ENCODE measurements at regions not wholly inside any gene's neighbourhood (a gene's known extent, or its start where the extent isn't known, plus 50 kb on each side); places are given as distances from the start of the nearest gene placed in this dataset.
"Not testable (repeated sequence)": the region's sequence is repeated elsewhere in the genome, so short reads cannot be mapped to it uniquely, and the experiment has no call there.

DNA sequence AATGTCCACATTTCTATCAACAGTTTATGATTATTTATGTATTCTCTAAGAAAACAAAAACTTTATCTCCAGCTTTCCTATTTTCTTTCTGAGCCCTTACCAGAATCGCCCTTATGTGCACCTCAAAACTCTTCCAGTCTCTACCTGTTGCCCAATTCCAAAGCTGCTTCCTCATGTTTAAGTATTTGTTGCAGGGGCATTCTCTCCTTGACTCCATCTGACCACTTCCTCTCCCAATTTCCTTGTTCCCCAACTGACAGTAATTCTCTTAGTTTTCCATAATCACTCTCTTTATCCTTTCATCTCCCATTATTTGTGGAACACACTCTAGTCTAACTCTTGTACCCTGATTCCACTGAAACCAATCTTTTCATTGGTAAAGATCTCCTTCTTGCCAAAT is 105.4 kb upstream of the RBBP8 start:
- Histone ChIP-seq H3K27me3 (ENCODE audit: insufficient read depth, low read length, poor library complexity) (peaks cover 8% of the 10 kb centered on the region), H3K9me3 (ENCODE audit: insufficient read depth, low read length, severe bottlenecking) (no peaks in the 10 kb centered on the region), H3K27ac (ENCODE audit: low read length) (no peak overlapping the region), H3K9ac (ENCODE audit: low read depth, low read length) (no peak overlapping the region), H3K4me2 (ENCODE audit: insufficient read depth, low read length) (no peak overlapping the region), H2AFZ (ENCODE audit: low read depth, low read length) (no peak overlapping the region), H3K79me2 (ENCODE audit: insufficient read depth, low read length) (no peaks in the 10 kb centered on the region), H3K4me1 (ENCODE audit: insufficient read depth, low read length) (no peaks in the 10 kb centered on the region), H3K36me3 (ENCODE audit: insufficient read depth, low read length) (no peaks in the 10 kb centered on the region), H3K4me3 (ENCODE audit: low read depth in 1 of 2, low read length in 2 of 2) (no peak overlapping the region), H4K20me1 (ENCODE audit: insufficient read depth, low read length) (no peaks in the 10 kb centered on the region)
- ATAC-seq (ENCODE audit: insufficient read depth, low read depth) (no peak), DNase-seq (no peak)
- TF ChIP-seq, protein P1, sequence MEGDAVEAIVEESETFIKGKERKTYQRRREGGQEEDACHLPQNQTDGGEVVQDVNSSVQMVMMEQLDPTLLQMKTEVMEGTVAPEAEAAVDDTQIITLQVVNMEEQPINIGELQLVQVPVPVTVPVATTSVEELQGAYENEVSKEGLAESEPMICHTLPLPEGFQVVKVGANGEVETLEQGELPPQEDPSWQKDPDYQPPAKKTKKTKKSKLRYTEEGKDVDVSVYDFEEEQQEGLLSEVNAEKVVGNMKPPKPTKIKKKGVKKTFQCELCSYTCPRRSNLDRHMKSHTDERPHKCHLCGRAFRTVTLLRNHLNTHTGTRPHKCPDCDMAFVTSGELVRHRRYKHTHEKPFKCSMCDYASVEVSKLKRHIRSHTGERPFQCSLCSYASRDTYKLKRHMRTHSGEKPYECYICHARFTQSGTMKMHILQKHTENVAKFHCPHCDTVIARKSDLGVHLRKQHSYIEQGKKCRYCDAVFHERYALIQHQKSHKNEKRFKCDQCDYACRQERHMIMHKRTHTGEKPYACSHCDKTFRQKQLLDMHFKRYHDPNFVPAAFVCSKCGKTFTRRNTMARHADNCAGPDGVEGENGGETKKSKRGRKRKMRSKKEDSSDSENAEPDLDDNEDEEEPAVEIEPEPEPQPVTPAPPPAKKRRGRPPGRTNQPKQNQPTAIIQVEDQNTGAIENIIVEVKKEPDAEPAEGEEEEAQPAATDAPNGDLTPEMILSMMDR (IDR thresholded peaks at IDR 0.05; ENCODE audit: borderline replicate concordance, extremely low read depth, low read length, poor library complexity, severe bottlenecking), result no peak
- no peak for TF ChIP-seq EZH2 (IDR thresholded peaks at IDR 0.05; ENCODE audit: borderline replicate concordance, low read depth, low read length, severe bottlenecking)

DNA sequence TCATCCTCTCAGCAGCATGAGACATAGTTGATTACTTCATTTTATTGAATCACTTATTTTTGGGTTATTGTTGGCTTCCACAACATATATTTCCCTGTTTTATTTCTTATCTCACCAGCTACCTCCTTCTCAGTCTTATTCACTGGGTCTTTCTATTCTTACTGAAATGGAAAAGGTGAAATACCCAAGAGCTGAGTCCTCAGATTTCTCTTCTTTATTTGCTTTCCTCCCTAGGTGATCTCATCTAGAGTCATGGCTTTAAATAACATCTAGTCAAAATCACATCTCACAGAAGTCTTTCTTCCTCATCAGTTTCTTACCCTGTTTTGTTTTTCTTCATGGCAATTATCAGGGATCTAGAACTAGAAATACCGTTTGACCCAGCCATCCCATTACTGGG is 105.0 kb upstream of the RBBP8 start:
- no peak overlapping the region for H3K9ac ChIP-seq (ENCODE audit: low read depth, low read length)
- H3K36me3 ChIP-seq (ENCODE audit: insufficient read depth, low read length), result no peaks in the 10 kb centered on the region
- H2AFZ ChIP-seq (ENCODE audit: low read depth, low read length), result no peak overlapping the region
- no peak for DNase-seq
- no peaks in the 10 kb centered on the region for H3K9me3 ChIP-seq (ENCODE audit: insufficient read depth, low read length, severe bottlenecking)
- ATAC-seq (ENCODE audit: insufficient read depth, low read depth), result no peak
- TF ChIP-seq, protein P1 (IDR thresholded peaks at IDR 0.05; ENCODE audit: borderline replicate concordance, extremely low read depth, low read length, poor library complexity, severe bottlenecking), result no peak
- TF ChIP-seq EZH2 (IDR thresholded peaks at IDR 0.05; ENCODE audit: borderline replicate concordance, low read depth, low read length, severe bottlenecking), result no peak
- H3K27me3 ChIP-seq (ENCODE audit: insufficient read depth, low read length, poor library complexity), result peaks cover 4% of the 10 kb centered on the region
- H3K4me2 ChIP-seq (ENCODE audit: insufficient read depth, low read length), result no peak overlapping the region
- no peaks in the 10 kb centered on the region for H3K79me2 ChIP-seq (ENCODE audit: insufficient read depth, low read length)
- H3K27ac ChIP-seq (ENCODE audit: low read length), result no peak overlapping the region
- no peaks in the 10 kb centered on the region for H3K4me1 ChIP-seq (ENCODE audit: insufficient read depth, low read length)
- no peak overlapping the region for H3K4me3 ChIP-seq (ENCODE audit: low read depth in 1 of 2, low read length in 2 of 2)
- no peaks in the 10 kb centered on the region for H4K20me1 ChIP-seq (ENCODE audit: insufficient read depth, low read length)

DNA sequence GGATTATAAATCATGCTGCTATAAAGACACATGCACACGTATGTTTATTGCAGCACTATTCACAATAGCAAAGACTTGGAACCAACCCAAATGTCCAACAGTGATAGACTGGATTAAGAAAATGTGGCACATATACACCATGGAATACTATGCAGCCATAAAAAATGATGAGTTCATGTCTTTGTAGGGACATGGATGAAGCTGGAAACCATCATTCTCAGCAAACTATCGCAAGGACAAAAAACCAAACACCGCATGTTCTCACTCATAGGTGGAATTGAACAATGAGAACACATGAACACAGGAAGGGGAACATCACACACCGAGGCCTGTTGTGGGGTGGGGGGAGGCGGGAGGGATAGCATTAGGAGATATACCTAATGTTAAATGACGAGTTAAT is 104.5 kb upstream of the RBBP8 start:
- H3K79me2 ChIP-seq (ENCODE audit: insufficient read depth, low read length); ATAC-seq (ENCODE audit: insufficient read depth, low read depth); H3K4me3 ChIP-seq (ENCODE audit: low read depth in 1 of 2, low read length in 2 of 2); H3K36me3 ChIP-seq (ENCODE audit: insufficient read depth, low read length); H3K4me1 ChIP-seq (ENCODE audit: insufficient read depth, low read length); H3K9ac ChIP-seq (ENCODE audit: low read depth, low read length); H3K9me3 ChIP-seq (ENCODE audit: insufficient read depth, low read length, severe bottlenecking); H3K4me2 ChIP-seq (ENCODE audit: insufficient read depth, low read length); H3K27ac ChIP-seq (ENCODE audit: low read length); H4K20me1 ChIP-seq (ENCODE audit: insufficient read depth, low read length); H2AFZ ChIP-seq (ENCODE audit: low read depth, low read length); DNase-seq; H3K27me3 ChIP-seq (ENCODE audit: insufficient read depth, low read length, poor library complexity): not testable (repeated sequence)

DNA sequence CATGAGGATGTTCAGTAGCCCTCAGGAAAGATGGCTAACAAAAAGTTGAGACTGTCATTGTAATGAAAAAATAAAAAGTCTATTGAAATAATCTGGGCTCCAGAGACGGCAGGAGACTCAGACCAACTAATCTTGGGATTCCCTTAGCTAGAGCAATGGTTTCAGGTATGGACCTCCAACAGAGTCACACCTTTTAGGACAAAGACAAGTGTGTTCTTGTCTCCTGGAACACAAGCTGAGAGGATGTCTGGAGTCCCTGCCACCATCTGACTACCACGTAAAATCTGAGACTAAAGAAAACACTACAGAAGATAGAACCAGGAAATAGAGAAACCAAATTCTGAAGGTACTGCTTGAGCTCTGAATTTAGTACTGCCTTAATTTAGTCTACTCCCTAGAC is 103.3 kb upstream of the RBBP8 start:
- Histone ChIP-seq H3K4me1 (ENCODE audit: insufficient read depth, low read length) (no peaks in the 10 kb centered on the region), H3K9ac (ENCODE audit: low read depth, low read length) (no peak overlapping the region), H4K20me1 (ENCODE audit: insufficient read depth, low read length) (no peaks in the 10 kb centered on the region), H3K27me3 (ENCODE audit: insufficient read depth, low read length, poor library complexity) (peaks cover 3% of the 10 kb centered on the region), H3K4me2 (ENCODE audit: insufficient read depth, low read length) (no peak overlapping the region), H3K9me3 (ENCODE audit: insufficient read depth, low read length, severe bottlenecking) (no peaks in the 10 kb centered on the region), H3K4me3 (ENCODE audit: low read depth in 1 of 2, low read length in 2 of 2) (no peak overlapping the region), H2AFZ (ENCODE audit: low read depth, low read length) (no peak overlapping the region), H3K79me2 (ENCODE audit: insufficient read depth, low read length) (no peaks in the 10 kb centered on the region), H3K36me3 (ENCODE audit: insufficient read depth, low read length) (no peaks in the 10 kb centered on the region), H3K27ac (ENCODE audit: low read length) (no peak overlapping the region)
- TF ChIP-seq, protein P1 (IDR thresholded peaks at IDR 0.05; ENCODE audit: borderline replicate concordance, extremely low read depth, low read length, poor library complexity, severe bottlenecking), result no peak
- no peak for TF ChIP-seq EZH2 (IDR thresholded peaks at IDR 0.05; ENCODE audit: borderline replicate concordance, low read depth, low read length, severe bottlenecking)
- DNase-seq (no peak), ATAC-seq (ENCODE audit: insufficient read depth, low read depth) (no peak)

All from DND-41 (cell line).